ENCODE measurements at regions not wholly inside any gene's neighbourhood (a gene's known extent, or its start where the extent isn't known, plus 50 kb on each side); places are given as distances from the start of the nearest gene placed in this dataset.

GRCh38 chr9:73006986-73007385 is 54.1 kb upstream of the ALDH1A1 start:
- DNase-seq: no peak
- Mint-ChIP-seq H3K36me3 (ENCODE audit: unreplicated experiment) (no peaks in the 10 kb centered on the region), H3K27ac (ENCODE audit: unreplicated experiment) (no peak overlapping the region), H3K27me3 (ENCODE audit: unreplicated experiment) (peaks cover 2% of the 10 kb centered on the region), H3K9me3 (ENCODE audit: unreplicated experiment) (peaks cover 1% of the 10 kb centered on the region), H3K4me3 (ENCODE audit: unreplicated experiment) (no peak overlapping the region), H3K4me1 (ENCODE audit: low read depth, unreplicated experiment) (no peaks in the 10 kb centered on the region)
- no peak for TF ChIP-seq CTCF (IDR thresholded peaks at IDR 0.05; ENCODE audit: partially characterized antibody, unreplicated experiment)
